WTC11 (cell line): ENCODE measurements at regions not wholly inside any gene's neighbourhood (a gene's known extent, or its start where the extent isn't known, plus 50 kb on each side); places are given as distances from the start of the nearest gene placed in this dataset.

ENCODE experiments used
- ATAC-seq: fragments of 200-7000 bp; cut with Tn5 transposase; 2 replicates; pipeline ENCODE4 v1.10.0; 2021; ENCODE audit warnings: mild to moderate bottlenecking, moderate library complexity
- CTCF ChIA-PET: fragments of 300-600 bp; sonication (Branson Sonifier 250); formaldehyde crosslinking; loops from one replicate; lab custom pipeline; 2021; ENCODE audit warnings: antibody characterized with exemption; lab: Charles Lee
- POLR2A ChIA-PET: fragments of 350-600 bp; sonication (Branson Sonifier 250); formaldehyde crosslinking; loops from one replicate; lab custom pipeline; 2021; ENCODE audit warnings: antibody characterized with exemption; lab: Charles Lee
- DNase-seq: peaks from one replicate; pipeline ENCODE4 v3.0.0; 2021; ENCODE audit warnings: low spot score
- H3K27ac Mint-ChIP-seq: 2 replicates; pipeline ENCODE4 v1.8.0; 2021; ENCODE audit warnings: mixed read lengths
- H3K27me3 Mint-ChIP-seq: 2 replicates; pipeline ENCODE4 v1.8.0; 2021; ENCODE audit warnings: low read depth, mild to moderate bottlenecking, moderate library complexity, mixed read lengths
- H3K36me3 Mint-ChIP-seq: 2 replicates; pipeline ENCODE4 v1.8.0; 2021; ENCODE audit warnings: mixed read lengths
- H3K4me1 Mint-ChIP-seq: 2 replicates; pipeline ENCODE4 v1.8.0; 2022; ENCODE audit warnings: mixed read lengths
- H3K4me3 Mint-ChIP-seq: 2 replicates; pipeline ENCODE4 v1.8.0; 2021; ENCODE audit warnings: mild to moderate bottlenecking, moderate library complexity, mixed read lengths
- H3K9me3 Mint-ChIP-seq: 2 replicates; pipeline ENCODE4 v1.8.0; 2021; ENCODE audit warnings: mixed read lengths
- ATF1 ChIP-seq: sonication (generic); formaldehyde crosslinking; IDR thresholded peaks from 2 replicates; pipeline ENCODE4 v1.8.1; 2023; ENCODE audit warnings: mild to moderate bottlenecking, moderate library complexity, missing genetic modification reagents
- ELF4 ChIP-seq: sonication (generic); formaldehyde crosslinking; IDR thresholded peaks from 2 replicates; pipeline ENCODE4 v1.8.1; 2022; ENCODE audit warnings: low read depth, mild to moderate bottlenecking, moderate library complexity, missing genetic modification reagents
- FOXJ3 ChIP-seq: sonication (generic); formaldehyde crosslinking; IDR thresholded peaks from 2 replicates; pipeline ENCODE4 v1.9.0; 2021; ENCODE audit warnings: missing genetic modification reagents, mild to moderate bottlenecking, borderline replicate concordance
- FOXK1 ChIP-seq: sonication (generic); formaldehyde crosslinking; IDR thresholded peaks from 2 replicates; pipeline ENCODE4 v1.8.0; 2022; ENCODE audit warnings: mild to moderate bottlenecking, moderate library complexity, missing genetic modification reagents
- GRHL2 ChIP-seq: fragments of 250-450 bp; sonication (Bioruptor Pico); IDR thresholded peaks from 2 replicates; pipeline ENCODE4 v1.8.0; 2022; ENCODE audit warnings: mild to moderate bottlenecking, moderate library complexity; ENCODE audit not compliant: insufficient replicate concordance, severe bottlenecking
- MYBL2 ChIP-seq: sonication (generic); formaldehyde crosslinking; IDR thresholded peaks from 2 replicates; pipeline ENCODE4 v1.8.1; 2023; ENCODE audit warnings: mild to moderate bottlenecking, moderate library complexity, missing genetic modification reagents
- NFATC4 ChIP-seq: fragments of 250-450 bp; sonication (Bioruptor Pico); IDR thresholded peaks from 2 replicates; pipeline ENCODE4 v1.9.0; 2021; ENCODE audit warnings: mild to moderate bottlenecking
- RELA ChIP-seq: sonication (generic); formaldehyde crosslinking; IDR thresholded peaks from 2 replicates; pipeline ENCODE4 v1.8.1; 2022; ENCODE audit warnings: missing genetic modification reagents, mild to moderate bottlenecking, borderline replicate concordance
- RORB ChIP-seq: fragments of 250-450 bp; sonication (Bioruptor Pico); IDR thresholded peaks from 2 replicates; pipeline ENCODE4 v1.9.0; 2021; ENCODE audit warnings: mild to moderate bottlenecking
- ZNF138 ChIP-seq: sonication (generic); formaldehyde crosslinking; conservative IDR thresholded peaks from 2 replicates; pipeline ENCODE4 v1.8.1; 2022; ENCODE audit warnings: mild to moderate bottlenecking, moderate library complexity, missing genetic modification reagents
- ZNF219 ChIP-seq: sonication (generic); formaldehyde crosslinking; IDR thresholded peaks from 2 replicates; pipeline ENCODE4 v1.8.0; 2023; ENCODE audit warnings: missing genetic modification reagents, mild to moderate bottlenecking, borderline replicate concordance
- ZNF671 ChIP-seq: fragments of 250-450 bp; sonication (Bioruptor Pico); IDR thresholded peaks from 2 replicates; pipeline ENCODE4 v1.8.0; 2021; ENCODE audit warnings: mild to moderate bottlenecking
- TF ChIP-seq, protein P1 (sequence below): fragments of 250-450 bp; sonication (Bioruptor Pico); IDR thresholded peaks from 2 replicates; pipeline ENCODE4 v1.9.0; 2021; ENCODE audit warnings: moderate library complexity, mild to moderate bottlenecking, inconsistent platforms, borderline replicate concordance
- TF ChIP-seq, protein P2 (sequence below): sonication (generic); formaldehyde crosslinking; IDR thresholded peaks from 2 replicates; pipeline ENCODE4 v1.8.1; 2023; ENCODE audit warnings: mild to moderate bottlenecking, missing genetic modification reagents, moderate library complexity
- TF ChIP-seq, protein P3 (sequence below): sonication (generic); formaldehyde crosslinking; IDR thresholded peaks from 2 replicates; pipeline ENCODE4 v1.8.0; 2022; ENCODE audit warnings: mild to moderate bottlenecking, missing genetic modification reagents
- TF ChIP-seq, protein P4 (sequence below): sonication (generic); formaldehyde crosslinking; IDR thresholded peaks from 2 replicates; pipeline ENCODE4 v1.8.1; 2023; ENCODE audit warnings: mild to moderate bottlenecking, missing genetic modification reagents
- TF ChIP-seq, protein P5 (sequence below): sonication (generic); formaldehyde crosslinking; conservative IDR thresholded peaks from 2 replicates; pipeline ENCODE4 v1.8.1; 2023; ENCODE audit warnings: mild to moderate bottlenecking, low read depth, missing genetic modification reagents, moderate library complexity
- TF ChIP-seq, protein P6 (sequence below): sonication (generic); formaldehyde crosslinking; IDR thresholded peaks from 2 replicates; pipeline ENCODE4 v1.8.0; 2023; ENCODE audit warnings: mild to moderate bottlenecking, missing genetic modification reagents
- TF ChIP-seq, protein P7 (sequence below): fragments of 250-450 bp; sonication (Bioruptor Pico); IDR thresholded peaks from 2 replicates; pipeline ENCODE4 v1.9.0; 2021; ENCODE audit warnings: mild to moderate bottlenecking
- TF ChIP-seq, protein P8 (sequence below): fragments of 250-450 bp; sonication (Bioruptor Pico); IDR thresholded peaks from 2 replicates; pipeline ENCODE4 v1.8.0; 2021; ENCODE audit warnings: mild to moderate bottlenecking
- TF ChIP-seq, protein P9 (sequence below): fragments of 250-450 bp; sonication (Bioruptor Pico); IDR thresholded peaks from 2 replicates; pipeline ENCODE4 v1.9.0; 2021; ENCODE audit warnings: mild to moderate bottlenecking

DNA sequence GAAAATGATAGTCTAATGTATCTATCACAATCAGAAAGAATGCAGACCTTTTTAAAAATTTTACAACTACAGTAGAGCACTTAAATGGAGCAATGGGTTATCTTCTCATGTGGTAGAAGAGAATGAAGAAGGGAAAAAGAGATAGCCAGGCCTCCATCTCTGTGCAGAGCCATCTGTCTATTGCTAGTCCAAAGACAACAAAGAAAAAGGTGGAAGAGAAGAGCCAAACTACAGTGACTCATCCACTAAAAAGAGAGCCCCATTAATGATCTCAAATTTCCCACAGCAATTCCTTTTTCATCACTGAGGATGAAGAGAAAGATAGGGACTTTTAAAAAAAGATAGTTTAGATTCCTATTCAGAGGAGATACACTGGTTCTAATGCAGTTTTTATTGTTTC lies 232.9 kb downstream of the ATXN7L3B start:
- ChIA-PET CTCF (no interaction called here), POLR2A (no interaction called here)
- TF ChIP-seq, protein P1, sequence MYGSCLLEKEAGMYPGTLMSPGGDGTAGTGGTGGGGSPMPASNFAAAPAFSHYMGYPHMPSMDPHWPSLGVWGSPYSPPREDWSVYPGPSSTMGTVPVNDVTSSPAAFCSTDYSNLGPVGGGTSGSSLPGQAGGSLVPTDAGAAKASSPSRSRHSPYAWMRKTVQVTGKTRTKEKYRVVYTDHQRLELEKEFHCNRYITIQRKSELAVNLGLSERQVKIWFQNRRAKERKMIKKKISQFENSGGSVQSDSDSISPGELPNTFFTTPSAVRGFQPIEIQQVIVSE (CRISPR knock-in tag) = no peak
- no peak for TF ChIP-seq ATF1 (CRISPR knock-in tag)
- no peak for TF ChIP-seq GRHL2 (CRISPR knock-in tag)
- no peak for TF ChIP-seq ELF4 (CRISPR knock-in tag)
- TF ChIP-seq ZNF219 (CRISPR knock-in tag) = no peak
- Mint-ChIP-seq H3K9me3 (no peaks in the 10 kb centered on the region), H3K27me3 (no peaks in the 10 kb centered on the region), H3K4me3 (no peak overlapping the region), H3K27ac (no peak overlapping the region), H3K36me3 (no peaks in the 10 kb centered on the region), H3K4me1 (no peaks in the 10 kb centered on the region)
- DNase-seq (no peak), ATAC-seq (no peak)

DNA sequence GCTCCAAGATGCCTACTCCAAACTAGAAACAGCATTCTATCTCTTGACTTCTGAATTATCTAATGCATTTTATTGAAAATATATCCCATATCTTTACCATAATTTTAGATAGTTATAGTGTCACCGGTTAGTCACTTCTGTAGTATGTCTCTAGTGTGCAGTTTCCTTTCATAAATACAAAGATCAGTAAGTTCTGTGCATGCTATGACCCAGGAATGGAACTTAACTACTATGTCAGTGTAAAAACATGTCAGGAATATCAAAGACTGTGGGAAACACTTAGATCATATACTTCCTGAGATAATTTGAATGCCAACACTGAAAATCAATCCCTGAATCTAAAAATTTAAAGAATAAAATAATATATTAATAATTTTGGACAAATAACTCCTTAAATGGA lies 237.6 kb downstream of the ATXN7L3B start:
- ChIA-PET CTCF (no interaction called here), POLR2A (no interaction called here)
- Mint-ChIP-seq H3K9me3 (no peaks in the 10 kb centered on the region), H3K4me3 (no peak overlapping the region), H3K36me3 (no peaks in the 10 kb centered on the region), H3K27me3 (no peaks in the 10 kb centered on the region), H3K4me1 (peaks cover 4% of the 10 kb centered on the region), H3K27ac (no peak overlapping the region)
- DNase-seq (no peak), ATAC-seq (no peak)
- TF ChIP-seq, protein P2, sequence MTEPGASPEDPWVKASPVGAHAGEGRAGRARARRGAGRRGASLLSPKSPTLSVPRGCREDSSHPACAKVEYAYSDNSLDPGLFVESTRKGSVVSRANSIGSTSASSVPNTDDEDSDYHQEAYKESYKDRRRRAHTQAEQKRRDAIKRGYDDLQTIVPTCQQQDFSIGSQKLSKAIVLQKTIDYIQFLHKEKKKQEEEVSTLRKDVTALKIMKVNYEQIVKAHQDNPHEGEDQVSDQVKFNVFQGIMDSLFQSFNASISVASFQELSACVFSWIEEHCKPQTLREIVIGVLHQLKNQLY (CRISPR knock-in tag) = no peak
- no peak for TF ChIP-seq NFATC4 (CRISPR knock-in tag)
- TF ChIP-seq, protein P3, sequence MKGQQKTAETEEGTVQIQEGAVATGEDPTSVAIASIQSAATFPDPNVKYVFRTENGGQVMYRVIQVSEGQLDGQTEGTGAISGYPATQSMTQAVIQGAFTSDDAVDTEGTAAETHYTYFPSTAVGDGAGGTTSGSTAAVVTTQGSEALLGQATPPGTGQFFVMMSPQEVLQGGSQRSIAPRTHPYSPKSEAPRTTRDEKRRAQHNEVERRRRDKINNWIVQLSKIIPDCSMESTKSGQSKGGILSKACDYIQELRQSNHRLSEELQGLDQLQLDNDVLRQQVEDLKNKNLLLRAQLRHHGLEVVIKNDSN (CRISPR knock-in tag) = no peak
- TF ChIP-seq FOXJ3 (CRISPR knock-in tag) = no peak
- TF ChIP-seq ZNF138 (CRISPR knock-in tag) = no peak
- TF ChIP-seq ELF4 (CRISPR knock-in tag) = no peak
- TF ChIP-seq RELA (CRISPR knock-in tag) = no peak
- TF ChIP-seq, protein P4, sequence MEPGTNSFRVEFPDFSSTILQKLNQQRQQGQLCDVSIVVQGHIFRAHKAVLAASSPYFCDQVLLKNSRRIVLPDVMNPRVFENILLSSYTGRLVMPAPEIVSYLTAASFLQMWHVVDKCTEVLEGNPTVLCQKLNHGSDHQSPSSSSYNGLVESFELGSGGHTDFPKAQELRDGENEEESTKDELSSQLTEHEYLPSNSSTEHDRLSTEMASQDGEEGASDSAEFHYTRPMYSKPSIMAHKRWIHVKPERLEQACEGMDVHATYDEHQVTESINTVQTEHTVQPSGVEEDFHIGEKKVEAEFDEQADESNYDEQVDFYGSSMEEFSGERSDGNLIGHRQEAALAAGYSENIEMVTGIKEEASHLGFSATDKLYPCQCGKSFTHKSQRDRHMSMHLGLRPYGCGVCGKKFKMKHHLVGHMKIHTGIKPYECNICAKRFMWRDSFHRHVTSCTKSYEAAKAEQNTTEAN (CRISPR knock-in tag) = no peak
- TF ChIP-seq, protein P5, sequence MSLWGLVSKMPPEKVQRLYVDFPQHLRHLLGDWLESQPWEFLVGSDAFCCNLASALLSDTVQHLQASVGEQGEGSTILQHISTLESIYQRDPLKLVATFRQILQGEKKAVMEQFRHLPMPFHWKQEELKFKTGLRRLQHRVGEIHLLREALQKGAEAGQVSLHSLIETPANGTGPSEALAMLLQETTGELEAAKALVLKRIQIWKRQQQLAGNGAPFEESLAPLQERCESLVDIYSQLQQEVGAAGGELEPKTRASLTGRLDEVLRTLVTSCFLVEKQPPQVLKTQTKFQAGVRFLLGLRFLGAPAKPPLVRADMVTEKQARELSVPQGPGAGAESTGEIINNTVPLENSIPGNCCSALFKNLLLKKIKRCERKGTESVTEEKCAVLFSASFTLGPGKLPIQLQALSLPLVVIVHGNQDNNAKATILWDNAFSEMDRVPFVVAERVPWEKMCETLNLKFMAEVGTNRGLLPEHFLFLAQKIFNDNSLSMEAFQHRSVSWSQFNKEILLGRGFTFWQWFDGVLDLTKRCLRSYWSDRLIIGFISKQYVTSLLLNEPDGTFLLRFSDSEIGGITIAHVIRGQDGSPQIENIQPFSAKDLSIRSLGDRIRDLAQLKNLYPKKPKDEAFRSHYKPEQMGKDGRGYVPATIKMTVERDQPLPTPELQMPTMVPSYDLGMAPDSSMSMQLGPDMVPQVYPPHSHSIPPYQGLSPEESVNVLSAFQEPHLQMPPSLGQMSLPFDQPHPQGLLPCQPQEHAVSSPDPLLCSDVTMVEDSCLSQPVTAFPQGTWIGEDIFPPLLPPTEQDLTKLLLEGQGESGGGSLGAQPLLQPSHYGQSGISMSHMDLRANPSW (CRISPR knock-in tag) = no peak
- no peak for TF ChIP-seq ZNF671
- TF ChIP-seq, protein P6, sequence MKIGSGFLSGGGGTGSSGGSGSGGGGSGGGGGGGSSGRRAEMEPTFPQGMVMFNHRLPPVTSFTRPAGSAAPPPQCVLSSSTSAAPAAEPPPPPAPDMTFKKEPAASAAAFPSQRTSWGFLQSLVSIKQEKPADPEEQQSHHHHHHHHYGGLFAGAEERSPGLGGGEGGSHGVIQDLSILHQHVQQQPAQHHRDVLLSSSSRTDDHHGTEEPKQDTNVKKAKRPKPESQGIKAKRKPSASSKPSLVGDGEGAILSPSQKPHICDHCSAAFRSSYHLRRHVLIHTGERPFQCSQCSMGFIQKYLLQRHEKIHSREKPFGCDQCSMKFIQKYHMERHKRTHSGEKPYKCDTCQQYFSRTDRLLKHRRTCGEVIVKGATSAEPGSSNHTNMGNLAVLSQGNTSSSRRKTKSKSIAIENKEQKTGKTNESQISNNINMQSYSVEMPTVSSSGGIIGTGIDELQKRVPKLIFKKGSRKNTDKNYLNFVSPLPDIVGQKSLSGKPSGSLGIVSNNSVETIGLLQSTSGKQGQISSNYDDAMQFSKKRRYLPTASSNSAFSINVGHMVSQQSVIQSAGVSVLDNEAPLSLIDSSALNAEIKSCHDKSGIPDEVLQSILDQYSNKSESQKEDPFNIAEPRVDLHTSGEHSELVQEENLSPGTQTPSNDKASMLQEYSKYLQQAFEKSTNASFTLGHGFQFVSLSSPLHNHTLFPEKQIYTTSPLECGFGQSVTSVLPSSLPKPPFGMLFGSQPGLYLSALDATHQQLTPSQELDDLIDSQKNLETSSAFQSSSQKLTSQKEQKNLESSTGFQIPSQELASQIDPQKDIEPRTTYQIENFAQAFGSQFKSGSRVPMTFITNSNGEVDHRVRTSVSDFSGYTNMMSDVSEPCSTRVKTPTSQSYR (CRISPR knock-in tag) = no peak
- no peak for TF ChIP-seq MYBL2 (CRISPR knock-in tag)
- TF ChIP-seq, protein P7, sequence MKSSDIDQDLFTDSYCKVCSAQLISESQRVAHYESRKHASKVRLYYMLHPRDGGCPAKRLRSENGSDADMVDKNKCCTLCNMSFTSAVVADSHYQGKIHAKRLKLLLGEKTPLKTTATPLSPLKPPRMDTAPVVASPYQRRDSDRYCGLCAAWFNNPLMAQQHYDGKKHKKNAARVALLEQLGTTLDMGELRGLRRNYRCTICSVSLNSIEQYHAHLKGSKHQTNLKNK (CRISPR knock-in tag) = no peak
- no peak for TF ChIP-seq FOXK1 (CRISPR knock-in tag)
- TF ChIP-seq, protein P8, sequence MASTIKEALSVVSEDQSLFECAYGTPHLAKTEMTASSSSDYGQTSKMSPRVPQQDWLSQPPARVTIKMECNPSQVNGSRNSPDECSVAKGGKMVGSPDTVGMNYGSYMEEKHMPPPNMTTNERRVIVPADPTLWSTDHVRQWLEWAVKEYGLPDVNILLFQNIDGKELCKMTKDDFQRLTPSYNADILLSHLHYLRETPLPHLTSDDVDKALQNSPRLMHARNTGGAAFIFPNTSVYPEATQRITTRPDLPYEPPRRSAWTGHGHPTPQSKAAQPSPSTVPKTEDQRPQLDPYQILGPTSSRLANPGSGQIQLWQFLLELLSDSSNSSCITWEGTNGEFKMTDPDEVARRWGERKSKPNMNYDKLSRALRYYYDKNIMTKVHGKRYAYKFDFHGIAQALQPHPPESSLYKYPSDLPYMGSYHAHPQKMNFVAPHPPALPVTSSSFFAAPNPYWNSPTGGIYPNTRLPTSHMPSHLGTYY (CRISPR knock-in tag) = no peak
- TF ChIP-seq RORB (CRISPR knock-in tag) = no peak
- TF ChIP-seq, protein P9, sequence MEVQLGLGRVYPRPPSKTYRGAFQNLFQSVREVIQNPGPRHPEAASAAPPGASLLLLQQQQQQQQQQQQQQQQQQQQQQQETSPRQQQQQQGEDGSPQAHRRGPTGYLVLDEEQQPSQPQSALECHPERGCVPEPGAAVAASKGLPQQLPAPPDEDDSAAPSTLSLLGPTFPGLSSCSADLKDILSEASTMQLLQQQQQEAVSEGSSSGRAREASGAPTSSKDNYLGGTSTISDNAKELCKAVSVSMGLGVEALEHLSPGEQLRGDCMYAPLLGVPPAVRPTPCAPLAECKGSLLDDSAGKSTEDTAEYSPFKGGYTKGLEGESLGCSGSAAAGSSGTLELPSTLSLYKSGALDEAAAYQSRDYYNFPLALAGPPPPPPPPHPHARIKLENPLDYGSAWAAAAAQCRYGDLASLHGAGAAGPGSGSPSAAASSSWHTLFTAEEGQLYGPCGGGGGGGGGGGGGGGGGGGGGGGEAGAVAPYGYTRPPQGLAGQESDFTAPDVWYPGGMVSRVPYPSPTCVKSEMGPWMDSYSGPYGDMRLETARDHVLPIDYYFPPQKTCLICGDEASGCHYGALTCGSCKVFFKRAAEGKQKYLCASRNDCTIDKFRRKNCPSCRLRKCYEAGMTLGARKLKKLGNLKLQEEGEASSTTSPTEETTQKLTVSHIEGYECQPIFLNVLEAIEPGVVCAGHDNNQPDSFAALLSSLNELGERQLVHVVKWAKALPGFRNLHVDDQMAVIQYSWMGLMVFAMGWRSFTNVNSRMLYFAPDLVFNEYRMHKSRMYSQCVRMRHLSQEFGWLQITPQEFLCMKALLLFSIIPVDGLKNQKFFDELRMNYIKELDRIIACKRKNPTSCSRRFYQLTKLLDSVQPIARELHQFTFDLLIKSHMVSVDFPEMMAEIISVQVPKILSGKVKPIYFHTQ (CRISPR knock-in tag) = no peak
